SIG-M5 treated with dmso at 0.1 percent for 504 hours (cell line): ENCODE measurements at regions not wholly inside any gene's neighbourhood (a gene's known extent, or its start where the extent isn't known, plus 50 kb on each side); places are given as distances from the start of the nearest gene placed in this dataset.

Source experiments
- DNase-seq: peaks from one replicate; lab custom pipeline; 2025; ENCODE audit not compliant: unreplicated experiment; lab: John Stamatoyannopoulos, UW

GRCh38 chr12:74794522-74794921, 256.9 kb downstream of the ATXN7L3B start:
- DNase-seq: no peak

- no peak for DNase-seq
Measured at GRCh38 chr12:74801625-74802024, 264.0 kb downstream of the ATXN7L3B start.

DNA sequence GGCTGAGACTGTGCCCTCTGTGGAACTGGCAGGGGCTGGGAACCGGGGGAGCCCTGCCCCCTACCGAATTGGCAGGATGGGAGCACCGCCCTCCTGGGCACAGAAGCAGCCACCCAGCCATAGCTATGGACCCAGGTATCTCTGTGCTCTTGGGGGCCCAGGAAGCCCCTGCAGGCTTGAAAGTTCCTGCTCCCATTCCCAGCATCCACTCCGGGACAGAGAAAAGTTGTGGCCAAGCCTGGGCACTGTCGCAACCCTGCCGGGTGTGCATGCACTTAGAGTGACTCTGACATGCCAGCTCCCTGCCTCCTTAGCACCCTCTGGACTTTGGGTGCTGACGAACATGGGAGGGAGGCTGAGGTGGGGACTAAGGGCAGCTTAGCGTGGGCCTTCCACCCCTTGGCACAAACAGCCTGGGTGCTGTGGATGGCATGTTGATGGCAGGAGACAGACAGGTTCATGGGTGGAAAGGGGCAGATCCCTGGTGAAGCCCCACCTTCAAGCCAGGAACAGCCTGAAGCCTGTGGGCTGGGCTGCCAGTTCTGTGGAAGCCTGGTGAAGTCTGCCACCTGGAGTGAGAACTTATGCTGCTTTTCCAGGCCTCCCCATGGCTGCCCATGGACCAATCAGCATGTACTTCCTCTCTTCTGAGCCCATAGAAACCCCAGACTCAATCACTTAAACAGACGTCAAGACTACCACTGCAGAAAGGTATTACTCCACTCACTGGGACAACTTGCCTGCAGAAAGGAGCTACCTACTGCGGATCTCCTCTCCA, 279.0 kb downstream of the ATXN7L3B start:
- DNase-seq: no peak

DNA sequence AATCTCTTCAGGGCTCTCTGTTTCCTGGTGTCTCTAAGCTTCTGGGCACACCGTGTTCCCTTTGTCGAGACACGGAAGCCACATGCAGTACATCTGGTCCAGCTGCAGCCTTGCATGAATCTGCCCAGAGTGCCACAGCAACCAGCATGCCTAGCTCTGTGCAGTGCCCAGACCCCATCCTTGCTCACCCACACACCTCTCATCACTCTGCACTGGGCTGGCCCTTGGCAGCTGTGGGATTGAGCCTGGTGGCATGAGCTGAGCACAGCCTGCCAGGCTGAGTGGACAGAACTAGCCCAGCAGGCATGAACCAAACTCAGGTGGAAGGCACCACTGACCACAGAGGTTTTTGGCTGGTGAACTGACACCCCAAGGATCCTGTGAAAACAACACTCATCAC, 279.9 kb downstream of the ATXN7L3B start:
- no peak for DNase-seq

DNA sequence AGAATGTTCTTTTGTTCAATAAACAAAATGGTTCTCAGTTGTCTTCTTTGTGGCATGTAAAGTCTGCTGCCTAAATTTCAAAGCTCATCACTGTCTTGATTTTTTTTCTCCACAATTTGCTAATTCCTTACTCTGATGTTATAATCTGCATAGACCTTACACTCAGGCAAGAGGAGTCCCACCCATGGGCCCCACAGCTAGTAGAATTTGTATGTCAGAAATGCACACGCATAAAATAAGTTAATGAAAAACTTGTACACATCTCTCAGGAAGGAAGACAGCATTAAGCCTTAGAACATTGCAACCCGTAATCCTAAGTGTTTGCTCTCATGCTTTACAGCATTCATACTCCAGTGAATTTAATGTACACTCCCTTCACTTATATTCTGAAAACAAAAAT, 280.8 kb downstream of the ATXN7L3B start:
- DNase-seq: no peak

GRCh38 chr12:74820324-74820723, 282.7 kb downstream of the ATXN7L3B start:
- no peak for DNase-seq

- no peak for DNase-seq
Measured at GRCh38 chr12:74836567-74836966, 298.9 kb downstream of the ATXN7L3B start.

GRCh38 chr12:74846116-74846515, 308.5 kb downstream of the ATXN7L3B start:
- no peak for DNase-seq

DNA sequence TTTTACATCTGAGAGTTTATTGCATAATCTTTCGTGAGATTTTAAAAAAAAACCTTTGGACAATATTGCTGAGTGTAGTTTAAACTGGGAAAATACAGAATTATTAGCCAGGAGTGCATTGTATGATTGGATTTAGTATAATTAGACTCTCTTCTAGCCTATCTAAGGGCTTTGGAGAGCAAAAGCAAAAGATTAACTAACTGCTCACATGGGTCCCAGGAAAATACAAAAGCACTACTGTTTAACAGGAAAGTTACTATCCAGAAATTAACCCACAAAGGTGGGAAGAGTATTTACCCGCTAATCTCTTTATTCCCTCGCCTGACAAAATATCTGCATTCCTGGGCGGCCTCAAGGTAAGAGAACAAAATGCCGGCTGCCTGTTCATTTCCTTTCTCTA, 309.5 kb downstream of the ATXN7L3B start:
- DNase-seq: no peak

DNA sequence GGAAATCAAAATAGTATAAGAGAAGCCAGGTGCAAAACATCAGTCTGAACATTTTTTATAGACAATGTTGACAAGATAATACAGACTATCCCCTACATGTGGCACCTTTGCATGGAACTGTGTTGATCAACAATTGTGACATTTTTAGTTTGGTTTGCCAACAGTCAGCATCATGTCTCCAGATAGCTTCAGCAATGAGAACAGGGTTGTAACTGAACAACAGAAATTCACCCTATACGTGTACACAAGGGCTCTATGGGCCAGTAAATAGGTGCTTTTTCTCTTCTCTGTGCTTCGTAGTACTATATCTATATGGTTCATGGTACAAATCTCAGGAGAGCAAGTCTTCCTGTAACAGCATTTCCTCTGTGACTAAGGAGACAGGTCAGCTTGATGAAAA, 310.4 kb downstream of the ATXN7L3B start:
- DNase-seq: no peak

DNA sequence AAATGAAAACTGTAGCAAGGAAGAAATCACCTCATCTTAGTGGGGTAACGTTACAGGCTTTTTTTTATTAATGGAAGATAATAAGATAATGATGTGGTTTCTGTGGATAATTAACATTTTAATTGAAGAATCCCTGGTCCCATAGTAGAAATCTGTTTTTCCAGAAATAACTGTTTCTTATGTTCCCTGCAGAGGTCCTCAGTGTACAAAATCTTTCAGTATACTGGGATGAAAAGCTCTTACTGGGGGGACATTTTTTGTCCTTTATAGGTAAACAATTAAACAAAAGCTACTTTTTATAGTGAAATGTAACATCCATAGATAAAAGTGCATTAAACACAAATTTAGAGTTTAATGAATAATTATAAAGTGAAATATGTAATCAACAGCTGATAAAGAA, 312.2 kb downstream of the ATXN7L3B start:
- no peak for DNase-seq

GRCh38 chr12:74871817-74872216, 334.2 kb downstream of the ATXN7L3B start:
- no peak for DNase-seq

DNA sequence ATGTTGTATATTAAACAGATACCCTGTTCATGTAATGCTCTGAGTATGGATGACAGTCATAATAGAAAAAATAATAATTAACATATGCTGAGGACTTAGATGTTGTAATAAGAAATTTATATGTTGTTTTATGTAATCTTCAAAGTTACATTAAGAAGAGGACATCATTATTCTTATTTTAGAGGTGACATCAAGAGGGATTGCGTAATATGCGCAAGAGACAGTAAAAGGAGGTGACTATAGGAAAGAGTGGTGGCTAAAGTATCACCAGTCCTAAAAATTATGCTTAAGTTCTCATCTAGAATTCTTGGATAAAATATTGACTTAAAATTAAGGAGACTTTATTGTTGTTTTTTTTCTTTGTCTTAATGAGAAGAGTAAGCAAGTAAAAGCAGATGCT, 323.9 kb downstream of the KCNC2 start:
- no peak for DNase-seq

- no peak for DNase-seq
Measured at GRCh38 chr12:74889073-74889472, 320.6 kb downstream of the KCNC2 start.

- no peak for DNase-seq
Measured at GRCh38 chr12:74889563-74890236, 319.9 kb downstream of the KCNC2 start.

GRCh38 chr12:74890237-74890599, 319.4 kb downstream of the KCNC2 start:
- peak; percentile 59 for DNase-seq

GRCh38 chr12:74891083-74891668, 318.5 kb downstream of the KCNC2 start:
- no peak for DNase-seq

- DNase-seq: no peak
Measured at GRCh38 chr12:74892057-74892633, 317.5 kb downstream of the KCNC2 start.

- no peak for DNase-seq
Measured at GRCh38 chr12:74896186-74896585, 313.5 kb downstream of the KCNC2 start.

DNA sequence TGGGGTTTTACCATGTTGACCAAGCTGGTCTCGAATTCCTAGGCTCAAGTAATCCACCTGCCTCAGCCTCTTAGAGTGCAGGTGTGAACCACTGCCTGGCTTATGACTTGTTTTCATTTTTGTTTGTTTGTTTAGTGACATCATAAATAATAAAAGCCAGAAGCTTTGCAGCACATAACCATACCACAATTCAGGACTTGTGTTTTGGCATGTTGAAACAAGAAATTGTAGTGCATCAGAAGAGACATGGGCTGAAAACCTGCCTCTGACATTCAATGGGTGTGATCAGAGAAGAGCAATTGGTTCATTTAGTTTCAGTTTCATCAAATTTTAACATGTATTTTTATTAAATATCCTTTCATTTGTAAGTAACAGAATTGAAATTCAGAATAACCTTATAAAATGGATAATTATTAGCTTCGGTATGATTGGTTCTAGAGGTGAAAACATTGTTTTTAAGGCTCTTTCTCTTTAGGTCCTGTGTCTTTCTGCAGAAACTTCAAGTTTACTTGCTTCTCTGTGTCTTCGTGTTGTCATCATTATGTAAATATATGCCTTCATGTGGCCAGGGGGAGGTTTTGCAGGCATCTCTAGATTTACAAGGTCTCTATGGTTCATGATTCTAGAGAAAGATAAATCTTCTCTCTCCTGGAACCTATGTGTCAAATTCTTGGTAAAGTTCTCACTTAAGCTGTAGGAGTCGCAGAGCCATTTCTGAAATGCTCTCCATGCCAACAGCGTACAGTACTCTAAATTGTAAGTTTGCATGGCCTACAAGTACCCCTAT, 312.0 kb downstream of the KCNC2 start:
- DNase-seq: no peak
